GM12878 (cell line): ENCODE measurements at regions not wholly inside any gene's neighbourhood (a gene's known extent, or its start where the extent isn't known, plus 50 kb on each side); places are given as distances from the start of the nearest gene placed in this dataset.

Experiments
- ATAC-seq: fragments of 200-7000 bp; cut with Tn5 transposase; 3 replicates; pipeline ENCODE4 v1.9.1; 2020; ENCODE audit warnings: mild to moderate bottlenecking, moderate library complexity
- BruUV-seq: library from RNA; stranded (reverse); fragments of 400-500 nt; replicated peaks from 2 replicates; lab custom pipeline; 2021; lab: Mats Ljungman, UMichigan
- CTCF ChIA-PET: fragments of 300-600 bp; sonication (Branson Sonifier 250); formaldehyde crosslinking; extraction: SDS; loops from one replicate; lab custom pipeline; 2021; ENCODE audit warnings: inconsistent platforms; lab: Yijun Ruan, JAX
- POLR2A ChIA-PET: fragments of 350-600 bp; formaldehyde crosslinking; extraction: SDS; loops from one replicate; lab custom pipeline; 2021; ENCODE audit warnings: inconsistent platforms; lab: Charles Lee
- RAD21 ChIA-PET: fragments of 300-600 bp; sonication (Branson Sonifier 250); formaldehyde crosslinking; loops from one replicate; lab custom pipeline; 2023; ENCODE audit warnings: antibody characterized with exemption; ENCODE audit not compliant: unreplicated experiment; lab: Charles Lee
- SMC1A ChIA-PET: fragments of 300-600 bp; sonication (Branson Sonifier 250); formaldehyde crosslinking; loops from one replicate; lab custom pipeline; 2023; ENCODE audit not compliant: unreplicated experiment, uncharacterized antibody; lab: Charles Lee
- DNase-seq: peaks from one replicate; pipeline ENCODE4 v3.0.0-alpha.2; 2011; ENCODE audit warnings: low read depth, low spot score
- FAIRE-seq: peaks from 3 replicates; lab custom pipeline; 2011; peaks lifted over from hg19 to GRCh38; lab: Jason Lieb, UNC
- H2AFZ ChIP-seq: 2 replicates; pipeline ENCODE4 v1.6.0; 2011; ENCODE audit warnings: low read depth, low read length, control low read depth; ENCODE audit not compliant: control insufficient read depth
- H3K27ac ChIP-seq: 2 replicates; pipeline ENCODE4 v1.5.1; 2011; ENCODE audit warnings: control low read depth; ENCODE audit not compliant: control insufficient read depth, insufficient read depth
- H3K27me3 ChIP-seq, 2 experiments: replicated peaks in 1 of 2; 2 replicates each; pipeline versions ENCODE4 v1.6.0 to v1.6.1; 2011; ENCODE audit warnings: low read length in 1 of 2; ENCODE audit not compliant: control insufficient read depth in 2 of 2, insufficient read depth in 2 of 2
- H3K36me3 ChIP-seq, 2 experiments: 2 replicates each; pipeline ENCODE4 v1.5.1; 2011; ENCODE audit warnings: low read length in 1 of 2; ENCODE audit not compliant: control insufficient read depth in 2 of 2, insufficient read depth in 2 of 2
- H3K4me1 ChIP-seq: 2 replicates; pipeline ENCODE4 v1.6.1; 2011; ENCODE audit warnings: mild to moderate bottlenecking, low read length, moderate library complexity, mixed read lengths; ENCODE audit not compliant: control insufficient read depth, insufficient read depth
- H3K4me2 ChIP-seq: 2 replicates; pipeline ENCODE4 v1.6.0; 2011; ENCODE audit warnings: control low read depth; ENCODE audit not compliant: control insufficient read depth, insufficient read depth
- H3K4me3 ChIP-seq: fragments of 200-600 bp; sonication (generic); 2 replicates; pipeline ENCODE4 v1.5.1; 2016
- H3K79me2 ChIP-seq: 2 replicates; pipeline ENCODE4 v1.6.0; 2011; ENCODE audit warnings: low read length; ENCODE audit not compliant: control insufficient read depth, insufficient read depth
- H3K9ac ChIP-seq: 2 replicates; pipeline ENCODE4 v1.8.0; 2011; ENCODE audit warnings: low read length, control low read depth, mixed read lengths; ENCODE audit not compliant: control insufficient read depth, insufficient read depth
- H3K9me3 ChIP-seq: replicated peaks from 3 replicates; pipeline ENCODE4 v1.5.1; 2011; ENCODE audit warnings: mild to moderate bottlenecking, low read length; ENCODE audit not compliant: control insufficient read depth, insufficient read depth
- H4K20me1 ChIP-seq: 2 replicates; pipeline ENCODE4 v1.6.0; 2011; ENCODE audit not compliant: control insufficient read depth, insufficient read depth
- ATF7 ChIP-seq: fragments of 450-650 bp; IDR thresholded peaks from 2 replicates; pipeline ENCODE4 v1.6.1; 2016; ENCODE audit warnings: low read depth, mild to moderate bottlenecking
- BCL3 ChIP-seq: IDR thresholded peaks from 2 replicates; pipeline ENCODE4 v1.6.1; 2011; ENCODE audit warnings: borderline replicate concordance, low read depth, mild to moderate bottlenecking, moderate library complexity, low read length; ENCODE audit not compliant: insufficient read depth, poor library complexity, severe bottlenecking
- BHLHE40 ChIP-seq, 2 experiments: fragments of 450-650 bp in 1 of 2; IDR thresholded peaks; 2 replicates each; pipeline ENCODE4 v1.6.1; 2011 to 2017; ENCODE audit warnings: low read depth in 2 of 2, borderline replicate concordance in 1 of 2, improper control_type of control experiment in 1 of 2, low read length in 1 of 2, mild to moderate bottlenecking in 1 of 2
- BRCA1 ChIP-seq: IDR thresholded peaks from 2 replicates; pipeline ENCODE4 v1.6.1; 2011; ENCODE audit warnings: low read depth, low read length, improper control_type of control experiment
- EP300 ChIP-seq, 2 experiments: fragments of 150-350 bp in 1 of 2; IDR thresholded peaks; 2 replicates each; pipeline ENCODE4 v1.6.1; 2011 to 2012; ENCODE audit warnings: low read depth in 2 of 2, low read length in 2 of 2, borderline replicate concordance in 1 of 2, improper control_type of control experiment in 1 of 2, inconsistent platforms in 1 of 2; ENCODE audit not compliant: control insufficient read depth in 1 of 2
- HDAC2 ChIP-seq: fragments of 200-600 bp; sonication (generic); IDR thresholded peaks from 2 replicates; pipeline ENCODE4 v1.6.1; 2017
- MTA3 ChIP-seq: IDR thresholded peaks from 2 replicates; pipeline ENCODE4 v1.6.1; 2012; ENCODE audit warnings: low read length, inconsistent platforms, borderline replicate concordance
- NFIC ChIP-seq: IDR thresholded peaks from 2 replicates; pipeline ENCODE4 v1.6.1; 2012; ENCODE audit warnings: low read depth, mild to moderate bottlenecking, inconsistent platforms, low read length, moderate library complexity
- NFXL1 ChIP-seq: fragments of 450-650 bp; IDR thresholded peaks from 2 replicates; pipeline ENCODE4 v1.6.1; 2017; ENCODE audit warnings: antibody characterized with exemption, mild to moderate bottlenecking, borderline replicate concordance
- NR2C1 ChIP-seq: fragments of 450-650 bp; IDR thresholded peaks from 2 replicates; pipeline ENCODE4 v1.6.1; 2017; ENCODE audit warnings: antibody characterized with exemption, mild to moderate bottlenecking, moderate library complexity
- NR2F1 ChIP-seq: fragments of 450-650 bp; conservative IDR thresholded peaks from 2 replicates; pipeline ENCODE4 v1.6.1; 2017; ENCODE audit warnings: mild to moderate bottlenecking
- RB1 ChIP-seq: fragments of 450-650 bp; formaldehyde crosslinking; IDR thresholded peaks from 2 replicates; pipeline ENCODE4 v1.6.1; 2017; ENCODE audit warnings: mild to moderate bottlenecking, borderline replicate concordance
- SMARCA5 ChIP-seq: fragments of 450-650 bp; IDR thresholded peaks from 2 replicates; pipeline ENCODE4 v1.6.1; 2017; ENCODE audit warnings: mild to moderate bottlenecking
- SREBF1 ChIP-seq: IDR thresholded peaks from 2 replicates; pipeline ENCODE4 v1.6.1; 2012; ENCODE audit warnings: mild to moderate bottlenecking, low read length
- STAT3 ChIP-seq: IDR thresholded peaks from 2 replicates; pipeline ENCODE4 v1.6.1; 2011; ENCODE audit warnings: low read depth, low read length, improper control_type of control experiment
- SUZ12 ChIP-seq: fragments of 200-600 bp; sonication (generic); IDR thresholded peaks from one replicate; pipeline ENCODE4 v1.6.1; 2018; ENCODE audit warnings: antibody characterized with exemption, mild to moderate bottlenecking; ENCODE audit not compliant: unreplicated experiment
- ZBTB40 ChIP-seq: fragments of 450-650 bp; IDR thresholded peaks from 2 replicates; pipeline ENCODE4 v1.6.1; 2016; ENCODE audit warnings: mild to moderate bottlenecking, moderate library complexity, borderline replicate concordance
- WGBS: methylation state at CpG from one replicate; pipeline ENCODE4 v1.1.6; 2016; ENCODE audit warnings: low lambda C conversion rate; ENCODE audit not compliant: insufficient replicate concordance, insufficient coverage; ENCODE audit errors: missing lambda C conversion rate; 5-methylcytosine and 5-hydroxymethylcytosine counted together
- in situ Hi-C: fragments of 300-500 bp; cut with MboI; formaldehyde crosslinking; loops from 9 replicates; pipeline ENCODE4 v1.14.3; 2018; ENCODE audit warnings: mixed read lengths
- intact Hi-C: fragments of 100-400 bp; cut with micrococcal nuclease; formaldehyde crosslinking; loops from one replicate; pipeline ENCODE4 v1.14.2; 2022; ENCODE audit not compliant: unreplicated experiment

GRCh38 chr5:106737111-106737510, 933.6 kb downstream of the EFNA5 start:
- no peaks in the 10 kb centered on the region for H4K20me1 ChIP-seq
- in situ Hi-C loops, result no loop called here
- POLR2A ChIA-PET, result no interaction called here
- H3K9ac ChIP-seq, result no peak overlapping the region
- CTCF ChIA-PET, result interaction anchor here (0.6 kb wide), 1 partner anchor 23 kb away, joined by 3 read pairs; no protein-coding TSS in a partner anchor
- no peak overlapping the region for H3K4me3 ChIP-seq
- H3K9me3 ChIP-seq, result no peaks in the 10 kb centered on the region
- no peaks in the 10 kb centered on the region for H3K36me3 ChIP-seq
- SMC1A ChIA-PET, result interaction anchor here (1.0 kb wide), 1 partner anchor 145 kb away, joined by 3 read pairs; no protein-coding TSS in a partner anchor
- H3K27me3 ChIP-seq, result no peaks in the 10 kb centered on the region
- no peak for FAIRE-seq
- H2AFZ ChIP-seq, result no peak overlapping the region
- no peaks in the 10 kb centered on the region for H3K4me1 ChIP-seq
- H3K4me2 ChIP-seq, result no peak overlapping the region
- no peak for DNase-seq
- RAD21 ChIA-PET, result interaction anchor here (0.6 kb wide), 1 partner anchor 136 kb away, joined by 3 read pairs; no protein-coding TSS in a partner anchor
- no TSS peak for BruUV-seq
- no peak for ATAC-seq
- TF ChIP-seq STAT3 (no peak), BRCA1 (no peak), NR2C1 (no peak), BCL3 (no peak), MTA3 (no peak), NR2F1 (no peak), NFXL1 (no peak), NFIC (no peak), ZBTB40 (no peak), BHLHE40 (IDR thresholded peaks at IDR 0.05; ENCODE audit: borderline replicate concordance in 1 of 2, low read depth in 2 of 2, low read length in 1 of 2) (no peak), SREBF1 (no peak), EP300 (IDR thresholded peaks at IDR 0.05; ENCODE audit: borderline replicate concordance in 1 of 2, control insufficient read depth in 1 of 2, low read depth in 2 of 2, low read length in 2 of 2) (no peak), ATF7 (no peak), HDAC2 (no peak), SUZ12 (no peak), RB1 (no peak), SMARCA5 (no peak)
- H3K27ac ChIP-seq, result no peak overlapping the region
- no peaks in the 10 kb centered on the region for H3K79me2 ChIP-seq
- intact Hi-C loops, result no loop called here
- WGBS, result 0% methylated on average over 1 of the region's 1 CpG
